ENCODE measurements at regions not wholly inside any gene's neighbourhood (a gene's known extent, or its start where the extent isn't known, plus 50 kb on each side); places are given as distances from the start of the nearest gene placed in this dataset.

DNA sequence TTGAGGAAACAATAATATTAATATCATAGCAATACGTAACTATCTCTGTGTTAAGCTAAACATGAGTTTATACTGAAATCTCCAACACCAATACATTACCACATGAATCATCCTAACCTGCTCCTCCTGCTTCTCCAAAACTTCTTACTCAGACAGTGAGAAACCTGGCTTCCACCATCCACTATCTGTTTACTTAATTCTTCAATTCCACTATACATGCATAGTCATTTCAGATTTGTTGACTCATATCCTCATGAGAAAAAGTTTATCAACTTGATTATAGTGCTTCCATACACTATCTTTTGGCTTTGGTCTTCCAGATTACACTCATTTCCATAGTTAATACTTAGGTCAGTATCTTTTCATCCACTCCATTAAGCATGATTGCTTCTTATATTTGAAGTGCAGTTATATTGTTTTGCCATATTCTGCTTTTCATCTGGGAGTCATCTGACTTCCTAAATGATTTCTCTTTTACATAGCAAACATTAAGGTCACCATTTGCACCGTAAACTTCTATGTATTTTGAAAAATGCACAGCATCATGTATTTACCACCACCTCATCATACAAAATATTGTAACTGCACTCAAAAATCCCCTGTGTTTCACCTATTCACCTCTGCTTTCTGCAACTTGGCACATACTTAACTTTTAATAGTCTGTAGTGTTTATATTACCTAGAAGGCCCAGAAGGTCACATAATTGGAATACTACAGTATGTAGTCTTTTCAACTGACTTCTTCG lies 970.6 kb downstream of the DIPK2A start:
- intact Hi-C loops (cut with DNase I, micrococcal nuclease), result no loop called here
- Mint-ChIP-seq H3K4me1 (ENCODE audit: low read depth) (no peaks in the 10 kb centered on the region), H3K36me3 (ENCODE audit: low read depth) (no peaks in the 10 kb centered on the region), H3K27ac (no peak overlapping the region), H3K4me3 (no peak overlapping the region), H3K9me3 (peaks cover 11% of the 10 kb centered on the region), H3K27me3 (no peaks in the 10 kb centered on the region)
- H3K9me3 ChIP-seq (ENCODE audit: control insufficient read depth in 1 of 2, insufficient read depth in 1 of 2, low read length in 2 of 2), result no peaks in the 10 kb centered on the region
- H3K4me1 ChIP-seq (ENCODE audit: insufficient read depth, low read length), result no peaks in the 10 kb centered on the region
- H3K4me3 ChIP-seq (ENCODE audit: low read length), result no peak overlapping the region
- no peak overlapping the region for H3K27ac ChIP-seq (ENCODE audit: low read depth in 1 of 2, low read length in 2 of 2)
- H3K27me3 ChIP-seq (ENCODE audit: control insufficient read depth in 1 of 2, insufficient read depth in 2 of 2, low read length in 2 of 2), result no peaks in the 10 kb centered on the region
- no peaks in the 10 kb centered on the region for H3K36me3 ChIP-seq (ENCODE audit: insufficient read depth, low read length)
- ATAC-seq (ENCODE audit: poor library complexity), result no peak
- DNase-seq, result no peak
- CTCF ChIA-PET, result no interaction called here
- POLR2A ChIA-PET, result no interaction called here
- no peak for TF ChIP-seq CTCF (IDR thresholded peaks at IDR 0.05)

GRCh38 chr3:144942838-144943197 lies 971.2 kb downstream of the DIPK2A start:
- no peak for TF ChIP-seq CTCF (IDR thresholded peaks at IDR 0.05)
- Histone ChIP-seq H3K27me3 (ENCODE audit: control insufficient read depth in 1 of 2, insufficient read depth in 2 of 2, low read length in 2 of 2) (no peaks in the 10 kb centered on the region), H3K36me3 (ENCODE audit: insufficient read depth, low read length) (no peaks in the 10 kb centered on the region), H3K9me3 (ENCODE audit: control insufficient read depth in 1 of 2, insufficient read depth in 1 of 2, low read length in 2 of 2) (no peaks in the 10 kb centered on the region), H3K4me1 (ENCODE audit: insufficient read depth, low read length) (no peaks in the 10 kb centered on the region), H3K4me3 (ENCODE audit: low read length) (no peak overlapping the region), H3K27ac (ENCODE audit: low read depth in 1 of 2, low read length in 2 of 2) (no peak overlapping the region)
- intact Hi-C loops (cut with DNase I, micrococcal nuclease), result no loop called here
- ChIA-PET POLR2A (no interaction called here), CTCF (no interaction called here)
- Mint-ChIP-seq H3K27ac (no peak overlapping the region), H3K9me3 (peaks cover 11% of the 10 kb centered on the region), H3K4me1 (ENCODE audit: low read depth) (no peaks in the 10 kb centered on the region), H3K36me3 (ENCODE audit: low read depth) (no peaks in the 10 kb centered on the region), H3K4me3 (no peak overlapping the region), H3K27me3 (no peaks in the 10 kb centered on the region)
- no peak for ATAC-seq (ENCODE audit: poor library complexity)
- DNase-seq, result no peak

DNA sequence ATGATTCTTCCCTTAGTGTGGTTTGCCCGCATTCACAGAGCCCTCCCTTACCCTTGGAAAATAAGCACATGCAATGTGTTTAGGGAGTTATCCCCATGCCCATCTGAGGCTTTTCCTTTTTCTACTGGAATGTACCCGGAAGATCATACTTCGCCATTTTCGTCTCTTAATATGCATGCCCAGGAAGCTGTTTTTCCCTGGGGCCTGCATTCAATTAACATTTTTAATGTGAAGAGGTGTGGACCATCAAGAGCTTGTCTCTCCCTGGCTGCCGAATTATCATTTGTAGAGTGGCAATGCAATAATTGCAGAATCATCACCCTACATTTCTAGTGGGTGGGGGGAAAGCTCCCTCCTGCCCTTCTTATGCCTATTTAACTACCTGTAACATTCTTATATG lies 976.3 kb downstream of the DIPK2A start:
- ATAC-seq (ENCODE audit: poor library complexity) (no peak), DNase-seq (no peak)
- intact Hi-C loops (cut with DNase I, micrococcal nuclease), result no loop called here
- H3K27ac ChIP-seq (ENCODE audit: low read depth in 1 of 2, low read length in 2 of 2), result no peak overlapping the region
- Mint-ChIP-seq H3K27me3 (no peaks in the 10 kb centered on the region), H3K4me1 (ENCODE audit: low read depth) (no peaks in the 10 kb centered on the region), H3K4me3 (no peak overlapping the region), H3K27ac (no peak overlapping the region), H3K36me3 (ENCODE audit: low read depth) (no peaks in the 10 kb centered on the region), H3K9me3 (peaks cover 7% of the 10 kb centered on the region)
- no peaks in the 10 kb centered on the region for H3K9me3 ChIP-seq (ENCODE audit: control insufficient read depth in 1 of 2, insufficient read depth in 1 of 2, low read length in 2 of 2)
- CTCF ChIA-PET, result no interaction called here
- POLR2A ChIA-PET, result no interaction called here
- no peak overlapping the region for H3K4me3 ChIP-seq (ENCODE audit: low read length)
- no peaks in the 10 kb centered on the region for H3K27me3 ChIP-seq (ENCODE audit: control insufficient read depth in 1 of 2, insufficient read depth in 2 of 2, low read length in 2 of 2)
- no peaks in the 10 kb centered on the region for H3K4me1 ChIP-seq (ENCODE audit: insufficient read depth, low read length)
- no peak for TF ChIP-seq CTCF (IDR thresholded peaks at IDR 0.05)
- H3K36me3 ChIP-seq (ENCODE audit: insufficient read depth, low read length), result no peaks in the 10 kb centered on the region
